ENCODE measurements at regions not wholly inside any gene's neighbourhood (a gene's known extent, or its start where the extent isn't known, plus 50 kb on each side); places are given as distances from the start of the nearest gene placed in this dataset.

DNA sequence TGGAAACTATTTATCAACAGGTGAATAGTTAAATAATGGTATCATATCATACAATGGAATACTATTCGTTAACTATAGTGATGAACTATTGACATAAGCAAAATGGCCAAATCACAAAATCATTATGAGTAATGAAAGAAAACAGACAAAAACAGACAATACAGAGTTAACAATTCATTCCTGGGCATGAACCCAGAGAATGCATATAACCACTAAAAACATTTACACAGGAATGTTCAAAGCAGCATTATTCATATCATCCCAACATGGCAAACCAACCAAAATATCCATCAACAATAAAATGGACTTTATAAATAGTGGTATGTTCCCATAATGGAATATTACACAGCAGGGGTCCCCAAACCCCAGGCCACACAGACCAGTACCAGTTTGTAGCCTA lies 131.2 kb upstream of the CYP1B1 start:
- TF ChIP-seq, protein P1, sequence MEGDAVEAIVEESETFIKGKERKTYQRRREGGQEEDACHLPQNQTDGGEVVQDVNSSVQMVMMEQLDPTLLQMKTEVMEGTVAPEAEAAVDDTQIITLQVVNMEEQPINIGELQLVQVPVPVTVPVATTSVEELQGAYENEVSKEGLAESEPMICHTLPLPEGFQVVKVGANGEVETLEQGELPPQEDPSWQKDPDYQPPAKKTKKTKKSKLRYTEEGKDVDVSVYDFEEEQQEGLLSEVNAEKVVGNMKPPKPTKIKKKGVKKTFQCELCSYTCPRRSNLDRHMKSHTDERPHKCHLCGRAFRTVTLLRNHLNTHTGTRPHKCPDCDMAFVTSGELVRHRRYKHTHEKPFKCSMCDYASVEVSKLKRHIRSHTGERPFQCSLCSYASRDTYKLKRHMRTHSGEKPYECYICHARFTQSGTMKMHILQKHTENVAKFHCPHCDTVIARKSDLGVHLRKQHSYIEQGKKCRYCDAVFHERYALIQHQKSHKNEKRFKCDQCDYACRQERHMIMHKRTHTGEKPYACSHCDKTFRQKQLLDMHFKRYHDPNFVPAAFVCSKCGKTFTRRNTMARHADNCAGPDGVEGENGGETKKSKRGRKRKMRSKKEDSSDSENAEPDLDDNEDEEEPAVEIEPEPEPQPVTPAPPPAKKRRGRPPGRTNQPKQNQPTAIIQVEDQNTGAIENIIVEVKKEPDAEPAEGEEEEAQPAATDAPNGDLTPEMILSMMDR (IDR thresholded peaks at IDR 0.05) = no peak
- TF ChIP-seq POLR2A (IDR thresholded peaks at IDR 0.05) = no peak
